NCI-H226 (cell line): ENCODE measurements at regions not wholly inside any gene's neighbourhood (a gene's known extent, or its start where the extent isn't known, plus 50 kb on each side); places are given as distances from the start of the nearest gene placed in this dataset.
"Not testable (repeated sequence)": the region's sequence is repeated elsewhere in the genome, so short reads cannot be mapped to it uniquely, and the experiment has no call there.

Experiments
- DNase-seq: peaks from one replicate; pipeline ENCODE4 v3.0.0-alpha.2; 2015

DNA sequence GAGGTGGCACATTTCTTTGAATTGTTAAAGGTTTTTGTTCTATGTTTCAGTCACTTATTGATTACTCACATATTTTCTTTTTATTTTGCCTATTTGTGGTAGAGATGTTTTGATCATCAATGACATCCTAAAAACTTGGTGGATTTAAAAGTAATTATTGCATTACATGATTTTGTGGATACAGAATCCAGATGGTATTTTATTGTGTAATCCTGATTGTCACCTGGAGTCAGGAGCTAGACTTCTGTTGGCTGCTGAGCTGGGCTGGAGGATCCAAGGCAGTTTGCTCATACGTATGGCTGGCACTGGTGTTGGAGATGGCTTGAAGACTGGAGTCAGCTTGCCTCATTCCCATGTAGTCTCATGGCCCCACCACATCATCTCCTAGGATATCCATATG, 1009.6 kb upstream of the PCDH7 start:
- no peak for DNase-seq

GRCh38 chr4:29711226-29711625, 1008.9 kb upstream of the PCDH7 start:
- DNase-seq, result no peak

- DNase-seq, result no peak
These were observed 1002.7 kb upstream of the PCDH7 start for GRCh38 chr4:29717287-29718057.

DNA sequence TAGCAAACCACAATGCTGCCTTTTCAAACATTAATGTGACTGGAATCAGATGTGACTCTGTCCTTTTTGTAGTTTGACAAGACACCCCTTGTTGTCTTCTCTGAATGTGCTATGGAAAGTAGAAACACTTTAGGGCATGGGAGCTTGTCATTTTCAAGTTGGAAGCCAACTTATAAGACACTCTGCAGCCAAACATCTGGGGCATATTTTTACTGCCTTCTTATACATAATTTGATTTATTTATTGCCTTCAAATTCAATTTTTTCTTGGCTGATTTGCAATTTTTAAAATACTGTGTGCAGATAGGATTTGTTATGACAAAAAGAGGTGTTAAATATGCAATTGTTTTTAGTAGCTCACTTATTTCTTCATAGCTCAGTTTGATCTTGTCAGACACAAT, 1002.0 kb upstream of the PCDH7 start:
- DNase-seq, result no peak

DNA sequence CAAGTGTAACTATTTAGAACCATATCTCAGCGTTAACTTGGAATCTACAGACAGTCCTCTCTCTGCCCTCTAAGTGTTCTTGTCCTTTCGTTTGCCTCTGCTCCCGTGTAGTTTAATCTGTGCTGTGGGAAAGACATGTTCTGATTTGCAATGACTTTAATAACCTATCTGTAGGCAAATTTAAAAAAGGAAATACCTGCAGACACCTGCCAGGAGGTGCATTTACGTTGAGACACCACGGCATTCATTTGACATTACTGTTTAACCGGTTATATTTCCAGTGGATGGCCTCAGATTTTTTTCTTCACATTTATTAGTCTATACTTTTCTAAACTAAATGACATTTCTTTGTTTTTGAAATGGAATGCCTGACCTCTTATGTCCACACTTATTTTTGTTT, 997.9 kb upstream of the PCDH7 start:
- DNase-seq, result no peak

- no peak for DNase-seq
These were observed 993.2 kb upstream of the PCDH7 start for GRCh38 chr4:29726938-29727337.

DNA sequence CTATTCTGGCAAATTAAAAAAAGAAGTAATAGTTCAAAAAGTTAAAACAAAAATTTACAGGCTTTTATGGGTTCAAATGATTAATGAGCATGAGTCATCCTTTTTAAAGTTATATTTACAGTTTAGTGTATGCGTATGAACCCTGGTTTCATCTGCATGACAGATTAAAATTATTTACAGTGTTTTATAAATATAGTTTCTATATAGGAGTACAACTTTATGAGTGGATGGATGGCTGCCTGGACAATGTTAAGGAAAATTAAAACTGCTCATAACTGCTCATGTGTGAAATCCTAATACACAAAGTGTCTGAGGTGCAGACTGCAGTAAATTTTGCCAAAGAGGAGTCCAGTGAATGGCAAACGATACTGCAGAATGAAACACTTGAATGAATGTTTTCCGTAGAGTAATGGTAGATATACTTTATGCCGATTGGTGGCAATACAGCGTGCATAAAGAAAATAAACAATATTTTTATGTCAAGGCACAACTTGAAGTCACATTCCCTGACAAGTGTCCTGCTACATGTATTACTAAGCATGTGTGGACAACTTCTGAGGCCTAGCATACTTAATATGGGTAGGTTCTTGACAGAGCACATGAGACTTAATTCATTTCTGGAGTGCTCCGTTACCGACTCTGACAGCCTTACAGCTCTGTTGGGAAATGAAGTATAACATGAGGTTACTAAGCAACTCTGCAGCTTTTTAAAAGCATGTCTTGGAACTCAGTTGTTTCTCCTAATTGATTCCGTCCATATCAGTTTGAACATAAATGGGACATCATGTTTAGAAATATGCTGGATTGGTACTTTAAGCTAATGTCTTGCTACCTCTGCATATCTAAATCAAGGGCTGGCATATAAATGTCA, 985.6 kb upstream of the PCDH7 start:
- DNase-seq, result no peak

DNA sequence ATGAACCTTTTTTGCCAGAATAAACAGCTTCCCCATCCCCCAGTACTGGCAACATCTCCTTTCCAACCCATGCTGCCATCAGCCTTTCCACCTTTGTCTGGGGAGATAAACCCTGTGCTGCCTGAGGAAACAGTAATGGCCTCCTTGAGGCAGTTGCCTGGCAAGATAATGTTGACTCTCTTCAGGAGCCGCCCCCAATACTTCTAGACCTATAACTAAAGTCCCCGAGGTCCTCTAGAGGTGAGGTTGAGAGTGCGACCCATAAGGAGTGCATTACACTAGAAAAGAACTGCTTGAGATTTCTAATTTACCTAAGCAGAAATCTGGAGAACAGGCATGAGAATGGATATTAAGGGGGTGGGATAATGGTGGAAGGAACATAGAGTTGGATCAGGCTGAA, 963.2 kb upstream of the PCDH7 start:
- DNase-seq, result no peak

- no peak for DNase-seq
These were observed 958.0 kb upstream of the PCDH7 start for GRCh38 chr4:29762151-29762550.

DNA sequence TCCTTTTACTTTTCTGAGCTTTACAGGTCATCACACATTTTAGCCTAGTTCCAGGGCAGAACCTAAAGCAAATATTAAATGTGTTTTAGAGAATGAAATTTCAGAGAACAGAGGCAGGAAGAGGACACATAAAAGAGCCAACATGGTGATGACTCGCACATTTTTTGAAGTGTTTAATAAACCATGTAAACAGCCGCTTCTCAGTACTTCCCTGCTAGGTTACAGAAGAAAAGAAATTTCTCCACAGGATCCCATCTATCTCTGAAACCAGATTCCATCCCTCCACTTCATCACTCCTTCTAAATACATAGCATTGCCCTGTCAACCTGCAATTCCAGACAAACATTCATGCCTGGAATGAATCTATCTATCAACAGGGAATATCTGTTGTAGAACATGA, 949.5 kb upstream of the PCDH7 start:
- peak; percentile 46 for DNase-seq

- not testable (repeated sequence) for DNase-seq
These were observed 932.0 kb upstream of the PCDH7 start for GRCh38 chr4:29788123-29788522.

GRCh38 chr4:29805245-29805644, 914.9 kb upstream of the PCDH7 start:
- DNase-seq, result peak; percentile 3

GRCh38 chr4:29805916-29806480, 914.2 kb upstream of the PCDH7 start:
- DNase-seq, result no peak

DNA sequence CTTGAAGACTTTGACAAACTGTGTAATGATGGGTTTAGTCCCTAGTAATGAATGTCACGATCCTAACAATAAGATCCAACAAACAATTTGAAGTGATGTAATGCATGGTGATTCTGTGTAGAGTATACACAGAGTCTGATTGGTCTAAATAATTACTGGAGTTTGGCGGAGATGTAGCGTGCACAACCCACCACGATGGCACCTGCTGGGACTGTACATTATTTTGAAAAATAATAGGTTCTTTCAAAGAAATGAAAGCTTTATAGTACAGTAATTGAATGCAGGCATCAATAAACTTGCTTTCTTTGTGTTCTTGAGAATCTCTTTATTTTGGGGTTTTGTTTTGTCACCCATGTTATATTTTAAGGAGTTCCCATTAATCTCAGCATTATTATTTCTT, 902.2 kb upstream of the PCDH7 start:
- DNase-seq, result no peak

GRCh38 chr4:29829067-29829466, 891.1 kb upstream of the PCDH7 start:
- DNase-seq, result no peak

- no peak for DNase-seq
These were observed 867.6 kb upstream of the PCDH7 start for GRCh38 chr4:29852537-29852936.

DNA sequence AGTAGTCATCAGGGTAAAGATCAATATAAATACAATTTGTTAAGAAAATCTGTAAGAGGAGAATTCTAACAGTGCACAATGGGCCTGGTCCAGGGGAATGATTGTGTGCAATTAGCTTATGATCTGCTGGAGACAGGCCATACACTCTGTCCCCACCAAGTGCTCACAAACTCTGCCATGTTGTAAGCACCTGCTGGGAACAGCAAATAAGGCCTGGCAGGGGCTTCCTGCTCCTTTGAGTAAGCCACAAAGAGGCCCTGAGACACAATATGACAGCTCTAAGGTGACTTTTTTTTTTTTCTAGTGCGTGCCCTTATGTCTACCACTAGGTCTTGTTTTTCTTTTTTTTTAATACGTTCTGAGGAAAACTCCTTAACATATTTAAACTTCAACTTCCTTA, 866.3 kb upstream of the PCDH7 start:
- DNase-seq, result no peak

- DNase-seq, result no peak
These were observed 858.9 kb upstream of the PCDH7 start for GRCh38 chr4:29861307-29861706.

GRCh38 chr4:29867412-29867811, 852.8 kb upstream of the PCDH7 start:
- no peak for DNase-seq

DNA sequence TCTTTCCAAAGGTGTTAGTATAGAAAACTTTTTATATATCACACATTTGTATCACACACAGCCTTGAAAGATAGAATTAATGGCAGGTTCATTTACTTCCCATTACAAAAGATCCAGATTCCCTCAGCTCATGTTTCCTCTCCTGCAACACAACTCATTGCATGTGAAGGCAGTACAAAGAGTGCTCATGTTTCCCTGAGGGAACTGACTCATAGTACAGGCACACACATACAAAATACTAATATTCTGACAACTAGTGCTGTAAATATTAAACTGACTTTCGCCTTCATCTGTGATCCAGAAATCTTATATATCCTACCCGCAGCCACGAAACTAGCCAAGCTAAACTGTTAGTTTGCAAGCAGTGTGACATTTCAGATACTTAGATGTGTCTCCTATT, 819.8 kb upstream of the PCDH7 start:
- peak; percentile 23 for DNase-seq

DNA sequence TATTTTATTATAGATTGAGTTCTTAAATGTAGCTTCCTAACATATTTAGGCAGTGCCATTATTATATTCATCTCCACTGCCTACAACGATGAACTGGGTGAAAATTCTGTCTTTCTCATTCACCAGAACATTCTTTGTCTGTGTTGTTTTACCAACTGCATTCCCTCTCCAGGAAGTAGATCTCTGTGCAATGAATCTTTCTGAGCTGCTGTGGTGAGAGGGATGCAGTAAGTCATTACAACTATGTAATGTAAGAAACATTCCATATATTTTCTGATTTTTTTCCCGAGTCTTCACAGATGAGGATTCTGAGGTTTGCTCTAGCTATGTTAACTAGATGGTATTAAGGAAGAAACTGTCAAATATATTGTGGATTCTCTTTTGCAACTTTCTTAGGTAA, 811.9 kb upstream of the PCDH7 start:
- no peak for DNase-seq

DNA sequence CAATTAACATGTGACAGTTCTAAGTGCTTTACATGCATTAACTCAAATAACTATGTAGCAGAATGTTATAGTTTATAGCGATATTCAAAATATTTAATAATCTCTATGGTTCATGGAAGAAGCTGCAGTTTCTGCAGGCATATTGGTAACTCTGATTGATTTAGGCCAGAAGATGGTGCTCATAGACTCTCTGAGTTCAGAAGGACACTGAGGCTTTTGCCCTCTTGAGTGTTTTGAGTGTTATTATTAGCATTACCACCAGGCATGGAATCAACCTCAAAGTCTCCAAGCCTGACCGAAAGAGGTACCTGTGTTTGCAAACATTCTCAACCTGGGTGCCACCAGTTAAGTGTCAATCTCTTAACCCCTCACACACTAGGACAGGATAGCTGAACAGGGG, 792.3 kb upstream of the PCDH7 start:
- no peak for DNase-seq

- DNase-seq, result no peak
These were observed 771.7 kb upstream of the PCDH7 start for GRCh38 chr4:29948451-29948850.

DNA sequence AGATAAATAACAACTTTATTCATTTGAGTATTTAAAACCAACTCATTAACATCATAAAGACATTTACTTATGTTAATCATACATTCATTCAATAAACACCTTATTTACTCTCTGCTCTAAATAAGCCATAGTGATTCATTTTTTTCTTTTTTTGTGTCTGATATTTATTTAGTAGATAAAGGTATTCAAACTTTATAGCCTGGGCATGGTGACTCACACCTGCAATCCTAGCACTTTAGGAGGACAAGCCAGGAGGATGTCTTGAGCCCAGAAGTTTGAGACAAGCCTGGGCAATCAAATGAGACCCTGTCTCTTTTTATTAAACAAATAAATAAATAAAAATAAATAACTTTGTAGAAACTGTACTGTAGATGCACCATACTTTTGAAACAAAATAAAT, 771.3 kb upstream of the PCDH7 start:
- no peak for DNase-seq
